Endothelial cell (in vitro differentiated cells): ENCODE measurements at regions not wholly inside any gene's neighbourhood (a gene's known extent, or its start where the extent isn't known, plus 50 kb on each side); places are given as distances from the start of the nearest gene placed in this dataset.

Source experiments
- DNase-seq: peaks from one replicate; pipeline ENCODE4 v3.0.0; 2021; ENCODE audit warnings: low spot score
- H3K27ac Mint-ChIP-seq: one replicate; pipeline ENCODE4 v1.8.0; 2021; ENCODE audit warnings: mixed read lengths, inconsistent platforms; ENCODE audit not compliant: unreplicated experiment
- H3K27me3 Mint-ChIP-seq: one replicate; pipeline ENCODE4 v1.8.0; 2021; ENCODE audit warnings: mild to moderate bottlenecking, moderate library complexity, mixed read lengths, inconsistent platforms; ENCODE audit not compliant: unreplicated experiment
- H3K36me3 Mint-ChIP-seq: one replicate; pipeline ENCODE4 v1.8.0; 2021; ENCODE audit warnings: mild to moderate bottlenecking, low read depth, mixed read lengths, inconsistent platforms; ENCODE audit not compliant: unreplicated experiment
- H3K4me1 Mint-ChIP-seq: one replicate; pipeline ENCODE4 v1.8.0; 2021; ENCODE audit warnings: mild to moderate bottlenecking, mixed read lengths, inconsistent platforms; ENCODE audit not compliant: unreplicated experiment
- H3K4me3 Mint-ChIP-seq: one replicate; pipeline ENCODE4 v1.8.0; 2021; ENCODE audit warnings: mild to moderate bottlenecking, mixed read lengths, inconsistent platforms; ENCODE audit not compliant: unreplicated experiment
- H3K9me3 Mint-ChIP-seq: one replicate; pipeline ENCODE4 v1.8.0; 2021; ENCODE audit warnings: mixed read lengths, inconsistent platforms; ENCODE audit not compliant: unreplicated experiment
- CTCF ChIP-seq: fragments of 200-600 bp; sonication (generic); IDR thresholded peaks from one replicate; pipeline ENCODE4 v1.5.0; 2021; ENCODE audit warnings: antibody characterized with exemption; ENCODE audit not compliant: unreplicated experiment

- no peaks in the 10 kb centered on the region for H3K36me3 Mint-ChIP-seq
- no peak overlapping the region for H3K4me3 Mint-ChIP-seq
- H3K27me3 Mint-ChIP-seq, result peaks cover 1% of the 10 kb centered on the region
- DNase-seq, result no peak
- no peaks in the 10 kb centered on the region for H3K4me1 Mint-ChIP-seq
- no peaks in the 10 kb centered on the region for H3K9me3 Mint-ChIP-seq
- TF ChIP-seq CTCF, result no peak
- H3K27ac Mint-ChIP-seq, result no peak overlapping the region
These were observed 228.6 kb downstream of the NR2F2 start for GRCh38 chr15:96559087-96559486.

GRCh38 chr15:96559631-96560030 lies 229.1 kb downstream of the NR2F2 start:
- peaks cover 1% of the 10 kb centered on the region for H3K27me3 Mint-ChIP-seq

GRCh38 chr15:96560246-96560895 lies 229.9 kb downstream of the NR2F2 start:
- DNase-seq, result no peak
- no peak for TF ChIP-seq CTCF
- no peak overlapping the region for H3K4me3 Mint-ChIP-seq
- H3K27me3 Mint-ChIP-seq, result peaks cover 1% of the 10 kb centered on the region
- H3K4me1 Mint-ChIP-seq, result no peaks in the 10 kb centered on the region
- H3K9me3 Mint-ChIP-seq, result no peaks in the 10 kb centered on the region
- H3K27ac Mint-ChIP-seq, result no peak overlapping the region
- H3K36me3 Mint-ChIP-seq, result no peaks in the 10 kb centered on the region

More at GRCh38 chr15:96559631-96560030, 229.1 kb downstream of the NR2F2 start:
- no peak for TF ChIP-seq CTCF
- H3K36me3 Mint-ChIP-seq, result no peaks in the 10 kb centered on the region
- no peak for DNase-seq
- H3K9me3 Mint-ChIP-seq, result no peaks in the 10 kb centered on the region
- no peak overlapping the region for H3K27ac Mint-ChIP-seq
- H3K4me1 Mint-ChIP-seq, result no peaks in the 10 kb centered on the region
- no peak overlapping the region for H3K4me3 Mint-ChIP-seq

- TF ChIP-seq CTCF, result no peak
- H3K4me3 Mint-ChIP-seq, result no peak overlapping the region
- H3K9me3 Mint-ChIP-seq, result no peaks in the 10 kb centered on the region
- no peak overlapping the region for H3K27ac Mint-ChIP-seq
- no peaks in the 10 kb centered on the region for H3K36me3 Mint-ChIP-seq
- no peaks in the 10 kb centered on the region for H3K27me3 Mint-ChIP-seq
- no peaks in the 10 kb centered on the region for H3K4me1 Mint-ChIP-seq
- no peak for DNase-seq
These were observed 231.1 kb downstream of the NR2F2 start for GRCh38 chr15:96561593-96561992.

- Mint-ChIP-seq H3K27me3 (no peaks in the 10 kb centered on the region), H3K9me3 (no peaks in the 10 kb centered on the region), H3K4me3 (no peak overlapping the region), H3K4me1 (no peaks in the 10 kb centered on the region), H3K27ac (no peak overlapping the region), H3K36me3 (no peaks in the 10 kb centered on the region)
- TF ChIP-seq CTCF, result no peak
- no peak for DNase-seq
These were observed 234.0 kb downstream of the NR2F2 start for GRCh38 chr15:96564546-96564945.
